GM18951 (cell line): ENCODE measurements at regions not wholly inside any gene's neighbourhood (a gene's known extent, or its start where the extent isn't known, plus 50 kb on each side); places are given as distances from the start of the nearest gene placed in this dataset.
"Not testable (repeated sequence)": the region's sequence is repeated elsewhere in the genome, so short reads cannot be mapped to it uniquely, and the experiment has no call there.

Experiments
- POLR2A ChIP-seq: IDR thresholded peaks from 4 replicates; pipeline ENCODE4 v1.6.1; 2011; ENCODE audit warnings: mild to moderate bottlenecking; ENCODE audit not compliant: insufficient read length, insufficient read depth; ENCODE audit errors: extremely low read depth
- in situ Hi-C: fragments of 300-500 bp; cut with MboI; formaldehyde crosslinking; loops from one replicate; pipeline ENCODE4 v1.12.0; 2022; ENCODE audit warnings: low sequenced_read_pairs, mixed read lengths, inconsistent platforms; ENCODE audit not compliant: unreplicated experiment

GRCh38 chr2:7121851-7122250 is 204.6 kb downstream of the RNF144A start:
- in situ Hi-C loops, result no loop called here
- TF ChIP-seq POLR2A, result no peak

- in situ Hi-C loops, result no loop called here
Measured at GRCh38 chr2:7127156-7127555, 209.9 kb downstream of the RNF144A start.

GRCh38 chr2:7127687-7128086 is 210.5 kb downstream of the RNF144A start:
- TF ChIP-seq POLR2A, result no peak
- in situ Hi-C loops, result no loop called here

More at GRCh38 chr2:7127156-7127555, 209.9 kb downstream of the RNF144A start:
- TF ChIP-seq POLR2A, result no peak

- no peak for TF ChIP-seq POLR2A
- in situ Hi-C loops, result no loop called here
Measured at GRCh38 chr2:7131261-7131660, 214.0 kb downstream of the RNF144A start.

DNA sequence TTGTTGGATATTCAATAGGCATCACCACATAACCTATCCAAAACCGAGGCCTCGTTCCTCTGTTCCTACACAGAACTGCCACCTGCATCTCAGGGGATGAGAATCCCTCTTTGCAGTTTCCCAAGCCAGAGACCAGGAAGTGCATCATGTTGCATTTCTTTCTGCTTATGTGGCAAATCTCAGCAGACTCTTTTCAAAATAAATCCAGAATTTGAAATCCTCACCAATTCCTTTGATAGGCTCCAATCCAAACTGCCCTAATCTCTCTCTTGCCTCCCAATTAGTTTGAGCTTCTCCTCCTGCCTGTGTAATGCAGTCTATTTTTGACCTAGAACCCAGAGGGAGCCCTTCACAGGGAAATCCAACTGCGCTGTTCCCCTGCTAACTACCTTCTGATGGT is 215.5 kb downstream of the RNF144A start:
- in situ Hi-C loops, result no loop called here
- TF ChIP-seq POLR2A, result no peak

GRCh38 chr2:7133521-7133920 is 216.3 kb downstream of the RNF144A start:
- in situ Hi-C loops, result no loop called here
- TF ChIP-seq POLR2A, result no peak

- TF ChIP-seq POLR2A, result no peak
- in situ Hi-C loops, result no loop called here
Measured at GRCh38 chr2:7140306-7140705, 223.1 kb downstream of the RNF144A start.

GRCh38 chr2:7145707-7146106 is 228.5 kb downstream of the RNF144A start:
- in situ Hi-C loops, result no loop called here
- TF ChIP-seq POLR2A, result no peak

- no peak for TF ChIP-seq POLR2A
- in situ Hi-C loops, result no loop called here
Measured at GRCh38 chr2:7146151-7146550, 228.9 kb downstream of the RNF144A start.

GRCh38 chr2:7154656-7155055 is 237.4 kb downstream of the RNF144A start:
- in situ Hi-C loops, result no loop called here
- TF ChIP-seq POLR2A, result no peak

GRCh38 chr2:7161501-7161900 is 244.3 kb downstream of the RNF144A start:
- no peak for TF ChIP-seq POLR2A
- in situ Hi-C loops, result no loop called here

DNA sequence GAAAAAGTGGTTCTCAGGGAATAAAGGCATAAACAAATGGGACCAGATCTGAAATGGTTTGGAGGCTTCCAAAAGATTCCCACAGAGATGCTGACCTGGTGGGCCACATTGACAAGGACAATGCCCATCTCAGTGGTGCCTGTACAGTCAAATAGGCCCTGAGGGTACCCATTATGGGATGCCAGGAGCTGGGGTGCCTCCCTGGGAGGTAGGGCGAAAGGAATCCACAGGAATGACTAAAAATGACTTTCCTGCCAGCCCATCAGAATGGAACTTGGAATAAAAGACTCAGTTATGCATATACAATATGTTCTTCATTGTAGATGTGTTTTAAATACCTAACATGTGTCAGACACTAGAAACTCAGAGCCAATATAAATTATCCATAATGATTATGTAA is 248.5 kb downstream of the RNF144A start:
- in situ Hi-C loops, result no loop called here
- TF ChIP-seq POLR2A, result no peak

DNA sequence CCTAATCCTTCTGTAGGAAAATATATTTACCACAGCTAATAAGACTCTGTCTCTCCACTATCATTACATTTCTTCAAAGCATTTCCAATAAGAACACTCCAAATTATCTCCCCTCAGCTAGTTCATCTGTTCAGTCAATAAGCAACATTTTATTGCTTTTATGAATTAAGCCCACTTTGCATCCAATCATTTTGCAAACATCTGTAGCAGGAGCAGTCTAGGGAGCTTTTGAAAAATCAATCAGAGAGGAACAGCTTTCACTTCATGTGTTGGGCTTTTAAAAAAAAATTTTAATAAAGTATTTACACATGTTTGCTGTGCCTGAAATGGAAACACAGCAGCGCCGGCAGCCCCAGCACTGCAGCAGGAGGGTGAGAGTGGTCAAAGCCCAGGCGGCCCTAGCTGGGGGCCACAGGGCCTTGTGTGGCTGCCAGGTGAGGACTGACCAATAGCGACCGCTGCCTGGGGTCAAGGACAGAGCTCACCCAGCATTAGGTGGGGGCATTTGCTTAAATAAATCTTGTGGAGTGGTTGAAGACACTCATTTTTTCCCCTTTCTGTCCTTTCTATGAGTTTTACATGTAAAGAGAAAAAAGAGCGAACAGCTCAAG is 250.7 kb downstream of the RNF144A start:
- TF ChIP-seq POLR2A, result no peak
- in situ Hi-C loops, result no loop called here

- in situ Hi-C loops, result no loop called here
- TF ChIP-seq POLR2A, result no peak
Measured at GRCh38 chr2:7169593-7169992, 252.4 kb downstream of the RNF144A start.

GRCh38 chr2:7178996-7179395 is 261.8 kb downstream of the RNF144A start:
- in situ Hi-C loops, result not testable (repeated sequence)
